HCT116 (cell line): ENCODE measurements at regions not wholly inside any gene's neighbourhood (a gene's known extent, or its start where the extent isn't known, plus 50 kb on each side); places are given as distances from the start of the nearest gene placed in this dataset.

Experiments used
- CEBPB ChIP-seq: IDR thresholded peaks from 2 replicates; pipeline ENCODE4 v1.6.1; 2012; ENCODE audit warnings: low read depth
- POLR2A ChIP-seq: IDR thresholded peaks from 2 replicates; pipeline ENCODE4 v1.7.0; 2011; ENCODE audit warnings: borderline replicate concordance; ENCODE audit not compliant: insufficient read depth, insufficient read length; ENCODE audit errors: extremely low read depth

- TF ChIP-seq CEBPB (no peak), POLR2A (no peak)
These were observed 316.7 kb upstream of the IGFBP7 start for GRCh38 chr4:57426779-57427395.
